Activated CD4-positive, alpha-beta memory T cell treated with anti-CD3 and anti-CD28 coated beads, Interleukin-2, amount 10 ng/mL, durations not matched to agents 7 days and 5 days (primary cell): ENCODE measurements at regions not wholly inside any gene's neighbourhood (a gene's known extent, or its start where the extent isn't known, plus 50 kb on each side); places are given as distances from the start of the nearest gene placed in this dataset.

ENCODE experiments used
- CTCF ChIA-PET: fragments of 350-600 bp; sonication (Branson Sonifier 250); formaldehyde crosslinking; loops from one replicate; lab custom pipeline; 2021; ENCODE audit warnings: antibody characterized with exemption, inconsistent platforms; lab: Charles Lee
- POLR2A ChIA-PET: fragments of 350-600 bp; sonication (Branson Sonifier 250); formaldehyde crosslinking; loops from one replicate; lab custom pipeline; 2021; ENCODE audit warnings: antibody characterized with exemption; lab: Charles Lee
- DNase-seq: peaks from one replicate; pipeline ENCODE4 v3.0.0-alpha.2; 2020
- H3K27ac Mint-ChIP-seq: one replicate; pipeline ENCODE4 v1.8.0; 2021; ENCODE audit warnings: mild to moderate bottlenecking, mixed read lengths
- H3K27me3 Mint-ChIP-seq: one replicate; pipeline ENCODE4 v1.8.0; 2021; ENCODE audit warnings: mixed read lengths
- H3K36me3 Mint-ChIP-seq: one replicate; pipeline ENCODE4 v1.8.0; 2021; ENCODE audit warnings: low read depth, mixed read lengths
- H3K4me1 Mint-ChIP-seq: one replicate; pipeline ENCODE4 v1.8.0; 2021; ENCODE audit warnings: mixed read lengths
- H3K4me3 Mint-ChIP-seq: one replicate; pipeline ENCODE4 v1.8.0; 2021; ENCODE audit warnings: mild to moderate bottlenecking, mixed read lengths
- H3K9me3 Mint-ChIP-seq: one replicate; pipeline ENCODE4 v1.8.0; 2021; ENCODE audit warnings: mixed read lengths

- Mint-ChIP-seq H3K27ac (no peak overlapping the region), H3K27me3 (no peaks in the 10 kb centered on the region), H3K4me3 (no peak overlapping the region), H3K9me3 (peaks cover 2% of the 10 kb centered on the region), H3K4me1 (no peaks in the 10 kb centered on the region), H3K36me3 (no peaks in the 10 kb centered on the region)
- ChIA-PET POLR2A (no interaction called here), CTCF (no interaction called here)
- DNase-seq: no peak
These were observed 111.5 kb upstream of the KCNK2 start for GRCh38 chr1:214971071-214971470.

DNA sequence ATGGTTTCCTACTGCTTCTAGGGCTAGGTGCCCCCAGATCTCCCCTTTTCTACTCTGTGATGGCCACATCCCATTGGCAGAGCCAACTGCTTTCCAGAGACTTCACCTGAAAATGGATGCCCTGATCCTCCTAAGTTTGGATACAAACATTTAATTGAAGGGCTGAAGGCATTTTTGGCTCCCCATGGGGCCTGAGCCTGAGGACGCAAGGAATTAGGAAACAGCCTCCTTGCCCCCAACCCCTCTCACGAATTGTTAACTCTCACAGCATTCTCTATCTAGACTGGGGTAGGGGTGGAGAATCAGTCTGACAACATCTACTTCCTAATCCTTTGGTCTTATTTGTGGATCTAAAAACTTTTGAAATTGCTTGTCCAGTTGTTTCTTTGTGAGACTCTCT lies 108.5 kb upstream of the KCNK2 start:
- no peak overlapping the region for H3K4me3 Mint-ChIP-seq
- H3K9me3 Mint-ChIP-seq: no peaks in the 10 kb centered on the region
- H3K27me3 Mint-ChIP-seq: no peaks in the 10 kb centered on the region
- H3K36me3 Mint-ChIP-seq: no peaks in the 10 kb centered on the region
- no peak overlapping the region for H3K27ac Mint-ChIP-seq
- DNase-seq: no peak
- ChIA-PET POLR2A (no interaction called here), CTCF (no interaction called here)
- no peaks in the 10 kb centered on the region for H3K4me1 Mint-ChIP-seq

DNA sequence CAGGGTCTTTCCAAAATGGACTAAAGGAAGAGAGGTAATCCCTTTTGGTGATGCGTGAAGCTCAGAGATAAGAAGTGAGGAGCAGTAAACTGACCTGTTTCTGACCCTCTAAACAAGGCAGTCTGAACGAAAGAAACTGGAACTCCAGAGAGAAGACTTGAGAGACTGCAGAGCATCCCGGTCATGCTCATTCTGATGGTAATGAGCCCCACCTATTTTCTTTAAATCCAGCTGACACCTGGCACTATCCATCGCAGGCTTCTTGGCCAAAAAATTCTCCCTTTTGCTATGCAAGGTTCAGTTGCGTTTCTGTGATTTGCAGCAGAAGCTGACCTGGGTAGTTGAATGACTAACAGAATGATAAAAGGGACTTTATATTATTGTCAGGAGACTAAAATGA lies 105.9 kb upstream of the KCNK2 start:
- Mint-ChIP-seq H3K9me3 (no peaks in the 10 kb centered on the region), H3K4me3 (no peak overlapping the region), H3K27ac (no peak overlapping the region), H3K27me3 (no peaks in the 10 kb centered on the region), H3K4me1 (no peaks in the 10 kb centered on the region), H3K36me3 (no peaks in the 10 kb centered on the region)
- no peak for DNase-seq
- CTCF ChIA-PET: interaction anchor here (0.7 kb wide), 1 partner anchor 15 kb away, joined by 3 read pairs; no protein-coding TSS in a partner anchor
- POLR2A ChIA-PET: no interaction called here

DNA sequence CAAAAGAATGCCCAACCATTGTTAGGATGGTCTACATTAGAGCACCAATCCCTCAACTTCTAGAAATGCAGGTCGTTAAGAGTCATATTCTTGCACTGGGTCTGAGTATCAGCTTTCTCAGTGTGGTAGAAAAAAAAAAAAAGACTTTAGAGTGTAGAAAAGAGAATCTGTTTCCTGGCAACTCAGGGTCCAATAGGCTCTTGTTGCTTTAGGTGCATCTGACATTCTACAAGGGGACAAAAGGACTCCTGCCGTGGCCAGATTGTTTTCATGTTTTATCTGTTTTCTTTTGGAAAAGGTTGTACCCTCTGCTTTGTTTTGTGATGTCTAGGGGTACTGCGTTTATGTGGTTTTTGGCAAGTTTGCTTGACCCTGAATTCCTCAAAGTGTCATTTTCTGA lies 105.4 kb upstream of the KCNK2 start:
- Mint-ChIP-seq H3K36me3 (no peaks in the 10 kb centered on the region), H3K27me3 (no peaks in the 10 kb centered on the region)
- POLR2A ChIA-PET: no interaction called here

GRCh38 chr1:214977700-214978374 lies 104.7 kb upstream of the KCNK2 start:
- Mint-ChIP-seq H3K36me3 (no peaks in the 10 kb centered on the region), H3K27me3 (no peaks in the 10 kb centered on the region), H3K4me3 (no peak overlapping the region), H3K9me3 (no peaks in the 10 kb centered on the region), H3K27ac (no peak overlapping the region), H3K4me1 (no peaks in the 10 kb centered on the region)
- ChIA-PET CTCF (no interaction called here), POLR2A (no interaction called here)
- no peak for DNase-seq

More for the DNA sequence above, 105.4 kb upstream of the KCNK2 start:
- no peak for DNase-seq
- Mint-ChIP-seq H3K4me3 (no peak overlapping the region), H3K4me1 (no peaks in the 10 kb centered on the region), H3K27ac (no peak overlapping the region), H3K9me3 (no peaks in the 10 kb centered on the region)
- CTCF ChIA-PET: no interaction called here

DNA sequence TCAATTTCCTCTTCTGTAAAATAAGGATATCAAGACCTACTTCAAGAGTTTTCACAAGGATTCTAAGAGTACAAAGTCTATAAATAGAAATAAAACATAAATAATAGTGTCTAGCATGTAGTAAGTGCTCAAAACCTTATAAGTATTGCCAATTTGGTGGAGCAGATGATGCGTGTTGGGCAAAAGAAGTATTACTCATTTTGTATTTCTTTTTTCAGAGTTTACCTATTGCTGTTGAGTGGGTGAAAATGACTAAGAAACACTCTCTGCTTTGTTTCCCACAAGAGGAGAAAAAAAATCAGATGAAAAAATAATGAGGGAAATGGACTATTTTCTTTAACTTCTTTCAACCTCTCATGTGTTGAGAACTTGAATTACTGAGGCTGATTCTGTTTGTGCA lies 103.3 kb upstream of the KCNK2 start:
- no peaks in the 10 kb centered on the region for H3K27me3 Mint-ChIP-seq
- ChIA-PET CTCF (no interaction called here), POLR2A (no interaction called here)
- H3K4me1 Mint-ChIP-seq: no peaks in the 10 kb centered on the region
- H3K36me3 Mint-ChIP-seq: no peaks in the 10 kb centered on the region
- H3K4me3 Mint-ChIP-seq: no peak overlapping the region
- peaks cover 1% of the 10 kb centered on the region for H3K9me3 Mint-ChIP-seq
- no peak overlapping the region for H3K27ac Mint-ChIP-seq
- DNase-seq: no peak

- H3K9me3 Mint-ChIP-seq: peaks cover 2% of the 10 kb centered on the region
- DNase-seq: no peak
- H3K27me3 Mint-ChIP-seq: no peaks in the 10 kb centered on the region
- POLR2A ChIA-PET: no interaction called here
- no peaks in the 10 kb centered on the region for H3K36me3 Mint-ChIP-seq
- H3K4me3 Mint-ChIP-seq: no peak overlapping the region
- CTCF ChIA-PET: no interaction called here
- no peak overlapping the region for H3K27ac Mint-ChIP-seq
- H3K4me1 Mint-ChIP-seq: no peaks in the 10 kb centered on the region
These were observed 101.6 kb upstream of the KCNK2 start for GRCh38 chr1:214980921-214981320.

DNA sequence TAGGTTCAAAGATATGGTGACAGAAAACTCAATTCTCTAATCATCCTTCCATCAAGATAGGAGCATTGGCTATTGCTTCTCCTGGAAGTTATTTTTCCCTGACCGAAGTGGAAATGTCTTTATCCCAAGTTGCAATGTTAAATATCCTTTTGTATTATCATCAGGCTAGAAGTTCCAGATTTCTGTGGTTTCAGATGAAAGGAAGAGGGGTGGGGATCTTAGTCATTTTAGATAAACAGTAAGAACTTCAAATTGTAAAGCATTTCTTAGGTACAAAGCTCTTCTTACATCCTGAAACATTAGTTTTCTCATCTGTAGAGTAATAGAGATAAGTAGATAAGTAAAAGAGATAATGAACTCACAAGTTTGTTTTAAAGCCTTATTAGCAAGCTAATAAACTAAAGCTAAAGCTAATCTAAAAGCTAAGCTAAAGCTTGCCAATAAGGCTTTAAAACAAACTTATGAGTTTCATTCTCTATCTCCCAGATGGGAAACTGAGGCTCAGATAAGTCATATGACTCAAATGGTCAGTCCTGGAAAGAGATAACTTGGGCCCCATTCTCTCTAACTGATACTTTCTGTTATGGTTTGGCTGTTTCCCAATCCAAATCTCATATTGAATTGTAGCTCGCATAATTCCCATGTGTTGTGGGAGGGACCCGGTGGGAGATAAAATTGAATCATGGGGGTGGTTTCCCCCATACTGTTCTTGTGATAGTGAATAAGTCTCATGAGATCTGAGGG lies 99.2 kb upstream of the KCNK2 start:
- ChIA-PET CTCF (no interaction called here), POLR2A (no interaction called here)
- H3K9me3 Mint-ChIP-seq: peaks cover 2% of the 10 kb centered on the region
- no peak overlapping the region for H3K4me3 Mint-ChIP-seq
- no peaks in the 10 kb centered on the region for H3K27me3 Mint-ChIP-seq
- H3K4me1 Mint-ChIP-seq: no peaks in the 10 kb centered on the region
- no peaks in the 10 kb centered on the region for H3K36me3 Mint-ChIP-seq
- H3K27ac Mint-ChIP-seq: no peak overlapping the region
- DNase-seq: no peak

DNA sequence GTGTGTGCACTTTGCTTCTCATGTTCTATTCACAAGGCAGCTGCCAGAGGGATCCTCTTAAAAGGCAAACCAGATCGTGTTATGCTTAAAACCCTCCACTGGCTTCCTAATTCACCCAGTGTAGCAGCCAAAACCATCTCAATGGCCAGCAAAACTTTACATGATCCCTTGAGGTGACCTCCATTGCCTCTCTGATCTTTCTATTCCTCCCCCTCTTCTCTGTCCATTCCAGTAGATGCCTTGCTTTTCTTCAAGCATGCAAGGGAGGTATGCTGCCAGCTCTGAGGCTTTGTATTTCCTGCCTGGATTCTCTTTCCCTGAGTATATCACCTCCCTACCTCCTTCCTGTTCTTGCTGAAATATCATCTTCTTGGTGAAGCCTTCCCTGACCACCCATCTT lies 93.2 kb upstream of the KCNK2 start:
- no peaks in the 10 kb centered on the region for H3K36me3 Mint-ChIP-seq
- H3K4me3 Mint-ChIP-seq: no peak overlapping the region
- H3K27ac Mint-ChIP-seq: no peak overlapping the region
- ChIA-PET CTCF (no interaction called here), POLR2A (no interaction called here)
- peaks cover 6% of the 10 kb centered on the region for H3K9me3 Mint-ChIP-seq
- DNase-seq: no peak
- no peaks in the 10 kb centered on the region for H3K4me1 Mint-ChIP-seq
- H3K27me3 Mint-ChIP-seq: no peaks in the 10 kb centered on the region

- Mint-ChIP-seq H3K27me3 (no peaks in the 10 kb centered on the region), H3K36me3 (no peaks in the 10 kb centered on the region), H3K9me3 (peaks cover 6% of the 10 kb centered on the region), H3K27ac (no peak overlapping the region), H3K4me3 (no peak overlapping the region), H3K4me1 (no peaks in the 10 kb centered on the region)
- ChIA-PET CTCF (no interaction called here), POLR2A (no interaction called here)
- DNase-seq: no peak
These were observed 91.9 kb upstream of the KCNK2 start for GRCh38 chr1:214990619-214991018.

- no peaks in the 10 kb centered on the region for H3K27me3 Mint-ChIP-seq
- ChIA-PET CTCF (no interaction called here), POLR2A (no interaction called here)
- DNase-seq: no peak
- no peaks in the 10 kb centered on the region for H3K4me1 Mint-ChIP-seq
- no peak overlapping the region for H3K4me3 Mint-ChIP-seq
- peaks cover 6% of the 10 kb centered on the region for H3K9me3 Mint-ChIP-seq
- H3K36me3 Mint-ChIP-seq: no peaks in the 10 kb centered on the region
- H3K27ac Mint-ChIP-seq: no peak overlapping the region
These were observed 90.7 kb upstream of the KCNK2 start for GRCh38 chr1:214991691-214992315.

- POLR2A ChIA-PET: no interaction called here
- H3K27ac Mint-ChIP-seq: no peak overlapping the region
These were observed 89.1 kb upstream of the KCNK2 start for GRCh38 chr1:214993419-214993818.

GRCh38 chr1:214997685-214998084 lies 84.9 kb upstream of the KCNK2 start:
- Mint-ChIP-seq H3K4me3 (no peak overlapping the region), H3K4me1 (no peaks in the 10 kb centered on the region), H3K36me3 (no peaks in the 10 kb centered on the region), H3K9me3 (no peaks in the 10 kb centered on the region), H3K27me3 (no peaks in the 10 kb centered on the region), H3K27ac (no peak overlapping the region)
- POLR2A ChIA-PET: no interaction called here
- no peak for DNase-seq
- CTCF ChIA-PET: no interaction called here

More at GRCh38 chr1:214993419-214993818, 89.1 kb upstream of the KCNK2 start:
- no peak for DNase-seq
- Mint-ChIP-seq H3K9me3 (peaks cover 6% of the 10 kb centered on the region), H3K36me3 (no peaks in the 10 kb centered on the region), H3K27me3 (no peaks in the 10 kb centered on the region), H3K4me3 (no peak overlapping the region), H3K4me1 (no peaks in the 10 kb centered on the region)
- CTCF ChIA-PET: no interaction called here
